ENCODE measurements at regions not wholly inside any gene's neighbourhood (a gene's known extent, or its start where the extent isn't known, plus 50 kb on each side); places are given as distances from the start of the nearest gene placed in this dataset.

- Histone ChIP-seq H3K36me3 (ENCODE audit: control insufficient read depth in 2 of 3, insufficient read depth in 3 of 3, low read length in 3 of 3) (no peaks in the 10 kb centered on the region), H3K9me3 (ENCODE audit: control insufficient read depth in 2 of 3, low read length in 3 of 3) (no peaks in the 10 kb centered on the region), H3K4me3 (ENCODE audit: low read length) (no peak overlapping the region), H3K27ac (ENCODE audit: low read depth, low read length) (no peak overlapping the region), H3K4me1 (ENCODE audit: control insufficient read depth in 2 of 2, insufficient read depth in 2 of 2, low read length in 2 of 2) (no peaks in the 10 kb centered on the region), H3K27me3 (ENCODE audit: control insufficient read depth in 2 of 2, insufficient read depth in 2 of 2, low read length in 2 of 2) (no peaks in the 10 kb centered on the region)
- no peak for DNase-seq
- intact Hi-C loops (cut with micrococcal nuclease) = no loop called here
- peaks cover 0 to 4% (median 0%) of the 10 kb centered on the region in 11 donors for H3K9me3 Mint-ChIP-seq
- ChIA-PET CTCF (no interaction called here), POLR2A (no interaction called here)
- H3K27ac Mint-ChIP-seq = no peak overlapping the region
- H3K4me3 Mint-ChIP-seq = no peak overlapping the region
- ATAC-seq = no peak
- H3K4me1 Mint-ChIP-seq = no peaks in the 10 kb centered on the region
- H3K36me3 Mint-ChIP-seq = no peaks in the 10 kb centered on the region
- no peaks in the 10 kb centered on the region for H3K27me3 Mint-ChIP-seq
These were observed 341.0 kb downstream of the NAP1L3 start for GRCh38 chrX:93332329-93332728.

GRCh38 chrX:93322110-93322509 is 351.3 kb downstream of the NAP1L3 start:
- ChIA-PET POLR2A (no interaction called here), CTCF (no interaction called here)
- no peaks in the 10 kb centered on the region for H3K27me3 Mint-ChIP-seq
- intact Hi-C loops (cut with micrococcal nuclease) = no loop called here
- H3K9me3 Mint-ChIP-seq = peaks cover 0 to 6% (median 0%) of the 10 kb centered on the region in 11 donors
- H3K36me3 Mint-ChIP-seq = no peaks in the 10 kb centered on the region
- Histone ChIP-seq H3K36me3 (ENCODE audit: control insufficient read depth in 2 of 3, insufficient read depth in 3 of 3, low read length in 3 of 3) (no peaks in the 10 kb centered on the region), H3K4me1 (ENCODE audit: control insufficient read depth in 2 of 2, insufficient read depth in 2 of 2, low read length in 2 of 2) (no peaks in the 10 kb centered on the region), H3K4me3 (ENCODE audit: low read length) (no peak overlapping the region), H3K27me3 (ENCODE audit: control insufficient read depth in 2 of 2, insufficient read depth in 2 of 2, low read length in 2 of 2) (no peaks in the 10 kb centered on the region), H3K27ac (ENCODE audit: low read depth, low read length) (no peak overlapping the region), H3K9me3 (ENCODE audit: control insufficient read depth in 2 of 3, low read length in 3 of 3) (no peaks in the 10 kb centered on the region)
- no peak overlapping the region for H3K27ac Mint-ChIP-seq
- H3K4me1 Mint-ChIP-seq = no peaks in the 10 kb centered on the region
- no peak overlapping the region for H3K4me3 Mint-ChIP-seq
- DNase-seq (no peak), ATAC-seq (no peak)

DNA sequence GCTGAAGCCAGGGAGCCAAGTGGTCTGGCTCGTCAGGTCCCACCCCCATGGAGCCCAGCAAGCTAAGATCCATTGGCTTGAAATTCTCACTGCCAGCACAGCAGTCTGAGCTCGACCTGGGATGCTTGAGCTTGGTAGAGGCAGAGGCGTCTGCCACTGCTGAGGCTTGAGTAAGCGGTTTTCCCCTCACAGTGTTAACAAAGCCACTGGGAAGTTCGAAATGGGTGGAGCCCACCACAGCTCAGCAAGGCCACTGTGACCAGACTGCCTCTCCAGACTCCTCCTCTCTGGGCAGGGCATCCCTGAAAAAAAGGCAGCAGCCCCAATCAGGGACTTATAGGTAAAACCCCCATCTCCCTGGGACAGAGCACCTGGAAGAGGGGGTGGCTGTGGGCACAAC is 353.8 kb downstream of the NAP1L3 start:
- peaks cover 0 to 6% (median 0%) of the 10 kb centered on the region in 11 donors for H3K9me3 Mint-ChIP-seq
- DNase-seq = no peak
- no peaks in the 10 kb centered on the region for H3K36me3 Mint-ChIP-seq
- no peaks in the 10 kb centered on the region for H3K4me1 ChIP-seq (ENCODE audit: control insufficient read depth in 2 of 2, insufficient read depth in 2 of 2, low read length in 2 of 2)
- H3K4me1 Mint-ChIP-seq = no peaks in the 10 kb centered on the region
- no peak for ATAC-seq
- intact Hi-C loops (cut with micrococcal nuclease) = no loop called here
- no peaks in the 10 kb centered on the region for H3K27me3 ChIP-seq (ENCODE audit: control insufficient read depth in 2 of 2, insufficient read depth in 2 of 2, low read length in 2 of 2)
- H3K4me3 ChIP-seq (ENCODE audit: low read length) = no peak overlapping the region
- no peaks in the 10 kb centered on the region for H3K36me3 ChIP-seq (ENCODE audit: control insufficient read depth in 2 of 3, insufficient read depth in 3 of 3, low read length in 3 of 3)
- no peak overlapping the region for H3K27ac Mint-ChIP-seq
- ChIA-PET CTCF (no interaction called here), POLR2A (no interaction called here)
- no peaks in the 10 kb centered on the region for H3K9me3 ChIP-seq (ENCODE audit: control insufficient read depth in 2 of 3, low read length in 3 of 3)
- no peak overlapping the region for H3K27ac ChIP-seq (ENCODE audit: low read depth, low read length)
- no peaks in the 10 kb centered on the region for H3K27me3 Mint-ChIP-seq
- H3K4me3 Mint-ChIP-seq = no peak overlapping the region
